SH-SY5Y (cell line): ENCODE measurements at regions not wholly inside any gene's neighbourhood (a gene's known extent, or its start where the extent isn't known, plus 50 kb on each side); places are given as distances from the start of the nearest gene placed in this dataset.

Experiments
- GATA2 ChIP-seq: IDR thresholded peaks from 2 replicates; pipeline ENCODE4 v1.6.1; 2011; ENCODE audit warnings: mild to moderate bottlenecking, low read depth, low read length
- GATA3 ChIP-seq: IDR thresholded peaks from 2 replicates; pipeline ENCODE4 v1.6.1; 2011; ENCODE audit warnings: low read depth, mild to moderate bottlenecking, low read length, moderate library complexity

DNA sequence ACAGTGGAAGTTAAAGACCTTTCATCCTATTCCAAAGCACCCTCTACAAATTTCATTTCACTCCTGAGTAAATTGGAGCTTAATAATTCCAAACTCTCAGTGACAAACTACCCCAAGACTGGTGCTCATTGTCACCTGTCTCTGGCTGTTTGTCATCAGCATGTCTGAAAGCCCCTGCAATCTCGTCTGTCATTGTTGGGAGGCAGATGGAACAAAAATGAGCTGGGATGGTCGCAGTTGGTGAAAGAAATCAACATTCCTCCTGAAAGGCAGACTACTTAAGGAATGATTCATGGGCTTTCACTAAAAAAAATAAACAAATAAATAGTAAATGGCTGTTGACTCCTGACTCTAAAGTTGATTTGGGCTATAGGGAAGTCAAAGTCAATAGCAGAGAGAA, 69.7 kb upstream of the PALS2 start:
- TF ChIP-seq GATA2 (no peak), GATA3 (no peak)
